Testis (tissue), 2 donors: ENCODE measurements at regions not wholly inside any gene's neighbourhood (a gene's known extent, or its start where the extent isn't known, plus 50 kb on each side); places are given as distances from the start of the nearest gene placed in this dataset.

Experiments used
- POLR2A ChIP-seq: fragments of 450-650 bp; IDR thresholded peaks from one replicate; pipeline ENCODE4 v1.6.1; 2017; ENCODE audit warnings: antibody characterized with exemption, mild to moderate bottlenecking, moderate library complexity
- TF ChIP-seq, protein P1 (sequence below), 3 experiments: fragments of 450-650 bp in 2 of 3; fragments of 200-600 bp in 1 of 3; sonication (generic) in 1 of 3; IDR thresholded peaks; one replicate each; pipeline ENCODE4 v1.5.1; 2016 to 2019; ENCODE audit warnings: antibody characterized with exemption in 3 of 3, mild to moderate bottlenecking in 2 of 3, moderate library complexity in 1 of 3

DNA sequence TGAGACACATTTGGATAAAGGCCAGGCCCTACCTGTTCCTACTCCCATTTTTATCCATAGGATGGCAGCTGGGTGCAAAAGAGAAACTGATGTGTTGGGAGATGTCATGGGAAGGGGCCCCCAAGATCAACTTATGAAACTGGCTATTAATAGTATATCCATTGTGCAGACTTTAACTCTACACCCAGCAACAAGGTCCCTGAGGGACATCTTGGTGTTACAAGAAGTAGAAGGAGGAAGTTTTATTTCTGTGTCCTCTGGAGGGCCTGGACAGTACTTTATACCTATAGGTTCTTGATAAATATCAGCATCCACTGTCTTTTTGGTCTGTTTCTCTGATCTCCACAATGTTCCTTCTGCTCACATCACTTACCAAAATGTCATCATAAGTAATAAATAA lies 84.6 kb downstream of the BTG1 start:
- TF ChIP-seq, protein P1, sequence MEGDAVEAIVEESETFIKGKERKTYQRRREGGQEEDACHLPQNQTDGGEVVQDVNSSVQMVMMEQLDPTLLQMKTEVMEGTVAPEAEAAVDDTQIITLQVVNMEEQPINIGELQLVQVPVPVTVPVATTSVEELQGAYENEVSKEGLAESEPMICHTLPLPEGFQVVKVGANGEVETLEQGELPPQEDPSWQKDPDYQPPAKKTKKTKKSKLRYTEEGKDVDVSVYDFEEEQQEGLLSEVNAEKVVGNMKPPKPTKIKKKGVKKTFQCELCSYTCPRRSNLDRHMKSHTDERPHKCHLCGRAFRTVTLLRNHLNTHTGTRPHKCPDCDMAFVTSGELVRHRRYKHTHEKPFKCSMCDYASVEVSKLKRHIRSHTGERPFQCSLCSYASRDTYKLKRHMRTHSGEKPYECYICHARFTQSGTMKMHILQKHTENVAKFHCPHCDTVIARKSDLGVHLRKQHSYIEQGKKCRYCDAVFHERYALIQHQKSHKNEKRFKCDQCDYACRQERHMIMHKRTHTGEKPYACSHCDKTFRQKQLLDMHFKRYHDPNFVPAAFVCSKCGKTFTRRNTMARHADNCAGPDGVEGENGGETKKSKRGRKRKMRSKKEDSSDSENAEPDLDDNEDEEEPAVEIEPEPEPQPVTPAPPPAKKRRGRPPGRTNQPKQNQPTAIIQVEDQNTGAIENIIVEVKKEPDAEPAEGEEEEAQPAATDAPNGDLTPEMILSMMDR (IDR thresholded peaks at IDR 0.05) = no peak
- TF ChIP-seq POLR2A = no peak
